NCI-H460 (cell line): ENCODE measurements at regions not wholly inside any gene's neighbourhood (a gene's known extent, or its start where the extent isn't known, plus 50 kb on each side); places are given as distances from the start of the nearest gene placed in this dataset.

Source experiments
- DNase-seq: peaks from one replicate; pipeline ENCODE4 v3.0.0-alpha.2; 2016; ENCODE audit warnings: low read depth; ENCODE audit errors: extremely low read depth

DNA sequence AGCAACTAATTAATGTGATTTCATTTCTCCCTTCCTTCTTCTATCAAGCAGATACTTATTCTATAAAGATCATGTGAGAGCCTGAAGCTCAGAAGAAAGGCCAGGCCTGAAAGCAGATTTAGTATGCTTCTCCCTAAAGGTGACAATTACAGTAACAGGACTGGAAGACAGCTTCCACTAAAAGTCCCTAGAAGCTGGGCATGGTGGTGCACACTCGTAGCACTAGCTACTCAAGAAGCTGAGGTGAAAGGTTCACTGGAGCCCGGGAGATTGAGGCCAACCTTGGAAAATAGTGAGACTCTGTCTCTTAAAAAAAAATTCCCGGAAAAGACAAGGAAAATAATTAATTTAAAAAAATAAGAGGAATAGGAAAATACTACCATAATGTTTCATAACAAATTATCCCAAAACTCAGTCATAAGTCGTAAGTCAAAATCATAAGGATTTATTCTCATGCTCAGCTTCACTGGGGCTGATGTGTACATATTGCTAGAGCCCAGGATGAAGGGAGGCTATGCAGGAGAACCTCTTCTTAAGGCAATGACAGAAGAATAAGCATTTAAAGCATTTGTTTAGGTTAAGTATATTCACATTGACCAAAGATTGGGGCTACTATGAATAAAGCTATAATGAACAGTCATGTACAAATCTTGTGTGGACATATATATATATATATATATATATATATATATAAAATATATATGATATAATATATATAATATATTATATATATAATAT lies 210.8 kb upstream of the SMARCA2 start:
- no peak for DNase-seq

DNA sequence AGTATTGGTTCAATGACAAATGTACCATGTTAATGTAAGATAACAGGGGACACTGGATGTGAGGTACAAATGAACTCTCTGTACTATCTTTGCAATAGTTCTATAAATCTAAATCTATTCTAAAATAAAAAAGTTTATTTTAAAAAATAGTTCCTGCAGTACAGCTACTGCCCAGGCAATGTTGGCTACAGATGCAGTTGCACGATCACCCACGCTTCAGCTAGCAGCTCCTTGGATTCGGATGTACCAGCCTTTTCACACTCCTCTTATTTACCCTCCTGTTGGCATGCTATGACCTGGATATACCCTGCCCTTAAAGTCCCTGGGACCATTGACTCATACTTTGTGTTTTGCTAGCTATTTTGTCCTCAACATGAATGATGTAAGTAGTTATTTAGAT lies 185.4 kb upstream of the SMARCA2 start:
- DNase-seq: no peak

DNA sequence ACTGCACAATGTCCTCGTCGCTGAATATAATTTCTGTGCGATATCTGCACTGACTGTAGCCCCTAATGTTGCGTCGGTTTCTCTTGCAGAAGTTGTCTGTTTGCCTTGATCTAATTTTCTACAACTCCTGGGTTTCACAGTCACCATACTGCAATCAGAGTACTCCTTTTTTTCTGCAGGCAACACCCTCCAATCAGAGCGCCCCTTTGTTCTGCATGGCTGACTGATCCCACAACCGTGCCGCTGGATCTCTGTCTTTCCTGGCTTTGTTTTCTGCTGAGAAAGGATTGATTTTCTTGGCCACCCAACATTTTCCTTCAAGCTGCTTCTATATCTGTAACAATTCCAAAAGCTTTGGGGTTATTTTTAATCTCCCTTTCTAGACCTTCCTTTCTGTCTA lies 182.2 kb upstream of the SMARCA2 start:
- DNase-seq: no peak

DNA sequence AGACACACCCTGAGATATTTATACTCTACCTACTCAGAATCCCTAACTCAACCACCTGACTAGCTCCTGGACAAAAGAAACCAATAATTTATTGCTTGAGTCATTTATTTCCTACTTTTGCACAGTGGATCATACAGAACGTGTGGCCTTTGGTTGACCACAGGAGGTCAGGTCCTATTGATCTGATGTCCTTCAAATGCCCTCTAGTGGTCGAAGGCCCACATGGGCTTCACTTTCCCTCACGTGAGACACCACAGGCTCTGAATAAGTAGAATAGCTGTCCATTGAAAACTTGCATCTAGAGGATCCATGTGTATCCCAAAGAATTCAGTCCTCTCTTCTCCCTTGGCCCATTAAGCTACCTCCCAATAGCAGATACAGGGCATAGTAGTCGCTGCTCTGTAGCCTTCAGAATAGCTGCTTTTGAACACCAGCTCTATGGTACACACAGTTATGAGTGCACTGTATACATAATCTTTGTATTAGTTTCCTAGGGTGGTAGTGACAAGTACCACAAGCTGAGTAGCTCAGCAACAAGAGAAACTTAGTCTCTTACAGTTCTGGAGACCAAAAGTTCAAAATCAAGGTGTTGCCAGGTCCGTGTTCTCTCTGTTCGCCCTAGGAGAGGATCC lies 177.6 kb upstream of the SMARCA2 start:
- peak; percentile 20 for DNase-seq

DNA sequence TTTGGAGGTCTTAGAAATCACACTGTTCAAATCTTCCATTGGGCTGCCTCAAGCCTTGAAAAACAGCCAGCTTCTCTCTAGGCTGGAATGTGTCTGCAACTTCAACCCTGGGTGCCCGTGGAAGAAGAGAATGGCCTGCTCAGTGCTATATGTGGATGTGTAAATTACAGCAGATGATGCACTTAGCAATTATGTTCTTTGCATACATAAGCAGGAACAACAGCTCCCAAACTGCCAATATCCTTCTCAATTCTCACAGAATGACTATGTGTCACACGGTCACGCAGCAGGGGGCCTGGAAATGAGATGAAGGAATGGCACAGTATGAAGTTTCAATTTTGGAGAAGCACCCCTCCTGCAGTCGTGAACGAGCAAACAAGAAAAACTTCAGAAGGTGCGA lies 175.2 kb upstream of the SMARCA2 start:
- DNase-seq: no peak

DNA sequence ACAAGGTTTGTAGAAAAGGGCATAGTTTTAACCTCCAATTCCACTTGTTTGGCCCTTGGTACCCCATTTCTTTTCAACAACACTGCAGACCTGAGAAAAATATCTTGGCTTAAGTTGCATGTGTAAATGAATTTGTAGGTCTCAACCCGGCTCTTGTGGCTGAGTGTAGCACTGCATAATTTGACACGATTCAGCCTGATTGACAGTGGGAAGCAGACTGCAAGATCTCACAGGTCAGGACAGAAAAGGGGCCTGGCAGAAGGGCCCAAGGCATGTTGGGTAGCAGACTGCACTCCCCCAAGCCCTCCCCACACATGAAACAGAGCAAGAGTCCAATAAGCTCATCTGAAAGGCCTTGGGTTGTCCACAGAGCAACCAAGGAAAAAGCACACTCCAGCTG lies 169.7 kb upstream of the SMARCA2 start:
- no peak for DNase-seq

DNA sequence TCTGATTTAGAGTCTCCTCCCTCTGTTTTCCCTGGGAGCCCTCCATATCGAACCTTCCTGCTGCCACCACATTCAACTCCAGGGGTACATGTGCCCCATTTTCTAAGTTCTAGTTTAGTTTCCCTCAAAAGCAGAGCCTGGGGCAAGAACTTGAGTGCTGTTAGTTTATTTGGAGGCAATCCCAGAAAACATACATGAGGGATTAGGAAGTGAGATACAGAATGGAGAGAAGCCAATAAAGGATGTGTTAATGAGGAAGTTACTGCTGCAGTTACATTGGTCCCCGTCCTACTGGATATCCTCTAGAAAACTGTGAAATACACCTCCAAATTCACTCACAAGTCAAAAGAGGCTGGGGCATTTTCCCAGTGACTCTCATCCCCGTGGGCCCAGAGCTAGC lies 159.4 kb upstream of the SMARCA2 start:
- DNase-seq: no peak

DNA sequence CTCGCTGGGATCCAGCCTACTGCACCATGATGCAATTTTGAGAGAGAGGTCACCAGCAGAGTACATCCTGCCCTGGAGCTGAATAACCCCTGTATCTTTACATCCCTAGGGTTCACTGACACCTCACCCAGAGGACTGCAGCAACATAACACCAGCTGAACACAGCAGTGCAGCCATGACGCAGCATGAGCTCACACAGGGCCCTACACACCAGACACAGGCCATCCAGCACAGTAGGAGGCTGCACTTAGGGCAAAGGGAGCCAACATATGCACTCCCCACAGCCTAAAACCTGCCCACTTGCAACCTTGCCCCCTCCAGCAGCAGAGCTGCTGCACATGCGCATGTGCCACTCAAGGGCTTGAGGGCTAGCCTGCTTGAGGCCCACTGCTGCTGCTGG lies 157.3 kb upstream of the SMARCA2 start:
- no peak for DNase-seq

DNA sequence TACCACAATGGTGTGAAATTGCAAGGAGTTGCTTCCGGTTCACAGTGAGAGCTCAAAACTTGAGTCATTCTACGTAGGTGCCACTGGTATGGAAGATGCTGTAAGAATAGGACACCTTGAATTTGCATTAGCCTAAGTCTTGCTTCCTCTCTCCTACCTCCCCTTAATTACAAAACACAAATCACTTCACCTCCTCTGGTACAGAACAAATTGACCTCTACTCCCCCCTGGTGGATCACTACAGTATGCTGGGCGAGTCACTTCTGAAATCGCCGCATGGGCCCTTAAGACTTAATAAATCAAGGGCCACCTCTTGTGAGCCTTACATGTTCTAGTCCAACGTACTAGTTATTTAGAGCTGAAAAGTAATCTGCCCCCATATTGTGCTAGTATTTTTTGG lies 145.3 kb upstream of the SMARCA2 start:
- DNase-seq: peak; percentile 6

DNA sequence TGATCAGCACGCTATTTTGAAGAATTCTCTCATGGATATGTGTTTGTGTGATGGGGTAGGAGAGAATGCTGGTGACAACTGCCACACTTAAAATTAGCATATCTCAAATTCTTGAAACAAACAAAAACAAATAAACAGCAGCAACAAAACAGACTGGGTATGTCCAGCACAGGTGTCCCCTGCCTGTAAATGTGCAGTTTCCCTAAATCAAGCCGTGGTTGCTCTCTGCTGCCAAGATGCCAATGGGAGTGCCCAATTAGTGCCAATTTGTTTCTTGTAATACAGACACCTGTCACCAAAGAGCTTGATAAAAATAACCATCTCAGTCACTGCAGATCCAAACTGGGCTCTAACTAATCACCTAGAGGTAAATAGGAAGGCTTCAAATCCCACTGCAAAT lies 144.2 kb upstream of the SMARCA2 start:
- no peak for DNase-seq

DNA sequence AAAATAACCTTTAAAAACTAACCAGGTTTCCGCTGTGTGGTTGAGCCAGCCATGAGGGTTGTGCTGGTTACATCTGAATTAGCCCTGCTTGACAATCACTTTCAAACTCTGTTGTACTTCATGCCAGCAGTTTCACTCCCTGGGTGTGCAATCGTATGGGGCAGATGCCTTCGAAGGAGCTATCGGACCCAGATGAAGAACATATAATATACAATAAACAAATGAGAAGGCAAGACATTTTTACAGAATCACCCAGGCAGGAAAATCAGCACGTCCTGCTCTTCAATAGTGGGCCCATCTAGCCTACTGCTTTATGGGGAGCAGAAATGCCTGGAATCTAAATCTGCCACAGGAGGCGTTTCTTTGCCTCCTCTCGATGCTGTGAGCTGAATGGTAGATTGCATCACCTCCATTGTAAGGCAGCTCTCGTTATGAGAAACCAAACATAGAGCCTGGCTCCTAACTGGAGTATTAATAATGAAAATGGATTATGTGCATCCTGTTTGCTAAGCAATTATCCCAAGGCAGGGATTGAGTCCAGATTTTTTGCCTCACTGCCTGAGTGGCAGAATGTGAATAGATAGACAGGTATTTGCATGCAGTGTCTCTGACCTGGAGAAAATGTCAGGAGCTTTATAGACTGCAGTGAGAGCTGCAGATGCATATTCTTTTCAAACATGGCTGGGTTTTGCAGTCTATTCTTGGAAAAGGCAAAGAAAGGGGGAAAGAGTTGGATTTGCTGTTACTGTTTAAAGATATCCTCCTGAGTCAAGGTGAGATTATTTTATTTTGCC lies 143.3 kb upstream of the SMARCA2 start:
- peak; percentile 9 for DNase-seq

DNA sequence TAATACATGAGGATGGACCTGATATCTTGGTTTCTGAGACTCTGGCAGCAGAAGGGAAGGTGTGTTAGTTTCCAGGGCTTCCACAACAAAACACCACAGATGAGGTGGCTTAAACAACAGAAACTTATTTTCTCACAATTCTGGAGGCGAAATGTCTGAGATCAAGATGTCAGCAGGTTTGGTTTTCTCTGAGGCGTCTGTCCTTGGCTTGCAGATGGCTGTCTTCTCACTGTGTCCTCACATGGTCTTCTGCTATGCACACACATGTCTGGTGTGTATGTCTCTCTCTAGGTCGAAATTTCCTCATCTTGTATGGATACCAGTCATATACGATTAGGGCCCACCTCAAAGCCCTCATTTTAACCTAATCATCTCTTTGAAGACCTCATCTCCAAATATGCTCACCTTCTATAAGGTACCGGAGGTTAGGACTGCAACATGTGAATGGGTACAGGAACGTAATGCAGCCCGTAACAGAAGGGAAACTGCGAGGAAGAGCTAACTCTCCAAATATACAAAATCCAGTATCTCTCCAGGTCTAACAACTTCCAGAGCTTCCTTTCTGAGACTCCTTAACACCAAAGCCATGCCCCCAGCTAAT lies 139.8 kb upstream of the SMARCA2 start:
- DNase-seq: no peak

DNA sequence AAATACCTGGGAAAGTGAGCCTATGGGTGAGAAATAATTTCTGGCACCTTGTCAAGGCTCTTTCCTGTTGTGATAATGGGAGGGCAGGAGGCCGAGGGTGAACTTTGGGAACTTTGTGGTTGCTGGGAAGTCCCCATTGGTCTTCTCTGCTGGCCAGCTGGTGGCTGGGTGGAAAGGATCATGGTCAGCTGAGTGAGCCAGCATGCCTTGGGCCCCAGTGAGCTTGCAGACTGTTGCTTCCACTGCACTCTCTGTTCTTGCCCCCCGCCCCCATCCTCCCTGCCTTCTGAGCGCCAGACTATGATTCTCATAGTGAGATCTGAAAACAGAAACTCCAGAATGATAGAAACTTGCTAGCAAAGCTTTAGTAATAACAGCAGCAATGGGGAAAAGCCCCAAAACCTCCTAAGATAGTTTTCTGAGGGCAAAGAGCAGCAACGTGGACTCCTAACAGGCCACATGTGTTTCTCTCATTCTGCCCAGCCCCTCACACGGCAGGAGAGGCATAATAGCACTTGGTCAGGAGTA lies 139.2 kb upstream of the SMARCA2 start:
- no peak for DNase-seq

DNA sequence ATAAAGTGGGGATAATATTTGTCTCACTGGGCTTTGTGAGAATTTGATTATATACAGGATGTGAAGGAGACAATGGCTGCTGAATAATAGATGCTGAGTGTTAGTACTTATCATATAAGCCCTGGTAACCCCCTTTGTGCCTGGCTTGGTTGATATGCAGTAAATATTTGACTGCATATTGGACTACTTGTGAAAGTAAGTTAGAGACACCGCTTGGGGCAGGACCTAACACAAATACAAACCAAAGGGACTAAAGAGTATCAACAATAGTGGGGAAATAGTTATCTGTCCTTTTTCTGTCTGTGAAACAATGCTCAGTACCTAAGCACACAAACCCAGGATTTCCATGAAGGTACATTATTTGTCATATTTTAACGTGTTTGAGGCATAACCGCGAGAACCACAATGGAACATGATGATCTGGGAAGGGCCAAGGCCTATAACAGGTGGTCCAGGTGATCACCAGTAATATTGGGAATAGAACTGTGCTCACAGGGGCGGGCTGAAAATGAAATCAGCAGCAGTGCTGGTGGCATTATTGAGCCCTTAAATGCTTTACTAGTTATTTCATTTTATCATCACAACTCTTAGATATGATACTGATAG lies 138.2 kb upstream of the SMARCA2 start:
- no peak for DNase-seq

DNA sequence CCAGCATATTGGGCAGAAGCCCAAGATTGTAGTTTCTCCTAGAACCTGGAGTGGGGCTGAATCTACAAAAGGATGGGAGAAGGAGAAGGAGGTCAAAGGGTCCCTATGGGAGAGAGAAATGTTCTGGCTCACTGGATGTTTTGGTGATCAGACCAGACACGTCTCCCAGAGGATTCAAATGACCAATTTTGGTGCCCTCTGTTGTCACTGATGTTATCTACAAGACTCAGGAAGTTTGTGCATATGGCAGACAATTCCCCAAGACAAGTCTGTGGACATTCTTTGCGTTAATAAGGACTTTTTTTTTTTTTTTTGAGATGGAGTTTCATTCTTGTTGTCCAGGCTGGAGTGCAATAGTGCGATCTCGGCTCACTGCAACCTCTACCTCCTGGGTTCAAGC lies 137.2 kb upstream of the SMARCA2 start:
- DNase-seq: no peak

DNA sequence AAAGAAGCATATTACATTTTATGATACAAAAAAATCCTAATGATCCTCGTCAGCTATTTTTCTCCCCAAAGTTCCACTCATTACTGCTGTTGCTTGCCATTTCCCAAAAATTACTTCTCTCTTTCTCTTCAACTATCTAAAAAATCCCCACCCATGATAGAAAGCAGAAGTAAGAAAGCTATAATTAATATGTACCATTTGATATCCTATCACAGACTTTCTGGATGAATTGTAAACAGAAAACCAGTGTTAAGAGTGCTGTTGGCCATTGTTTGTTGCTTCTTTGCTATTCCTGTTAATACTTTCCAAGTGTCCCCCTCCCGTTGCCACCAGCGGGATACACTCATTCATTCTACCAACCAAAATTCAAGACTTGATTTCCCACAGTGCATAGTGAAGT lies 136.3 kb upstream of the SMARCA2 start:
- DNase-seq: no peak

DNA sequence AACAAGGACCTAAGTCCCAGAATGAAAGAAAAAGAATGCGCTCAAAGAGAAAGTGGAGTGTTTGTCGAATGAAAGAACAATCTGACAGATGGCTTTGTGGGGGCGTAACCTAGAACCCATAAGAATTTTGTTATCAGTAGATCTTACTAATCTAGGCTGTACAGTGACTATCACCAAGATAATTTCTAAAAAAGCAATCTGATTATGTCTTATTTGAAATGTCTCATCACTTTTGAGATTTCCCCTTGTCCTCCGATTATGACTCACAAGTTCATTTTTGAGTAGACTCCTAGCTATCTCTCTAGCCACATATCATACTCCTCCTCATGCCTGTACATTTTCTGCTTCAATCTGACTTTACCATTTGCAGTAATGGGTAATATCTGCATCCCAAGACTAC lies 135.6 kb upstream of the SMARCA2 start:
- no peak for DNase-seq

DNA sequence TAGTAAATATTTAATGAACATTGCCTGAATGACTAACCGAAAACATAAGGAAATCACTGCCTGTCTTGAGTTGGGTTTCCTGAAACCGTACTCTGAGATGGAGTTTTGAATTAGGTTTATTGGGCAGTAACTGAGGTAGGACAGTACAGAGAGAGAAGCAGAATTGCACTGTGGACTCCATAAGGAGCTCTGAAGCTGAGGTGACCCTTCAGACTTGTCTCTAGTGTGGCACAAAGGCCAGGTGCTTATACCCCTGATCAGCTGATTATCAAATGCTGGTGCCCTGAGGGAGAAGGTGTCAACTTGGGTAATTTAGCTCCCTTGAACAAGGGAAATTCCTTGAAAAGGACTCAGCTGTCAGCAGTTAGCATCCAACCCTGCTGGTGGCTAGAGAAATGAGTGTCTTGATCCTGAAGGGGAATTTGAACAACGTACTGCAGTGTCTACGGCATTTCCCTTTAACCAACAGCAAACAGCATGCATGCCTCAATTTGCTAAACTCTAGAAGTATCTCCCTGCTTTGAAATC lies 135.0 kb upstream of the SMARCA2 start:
- no peak for DNase-seq

DNA sequence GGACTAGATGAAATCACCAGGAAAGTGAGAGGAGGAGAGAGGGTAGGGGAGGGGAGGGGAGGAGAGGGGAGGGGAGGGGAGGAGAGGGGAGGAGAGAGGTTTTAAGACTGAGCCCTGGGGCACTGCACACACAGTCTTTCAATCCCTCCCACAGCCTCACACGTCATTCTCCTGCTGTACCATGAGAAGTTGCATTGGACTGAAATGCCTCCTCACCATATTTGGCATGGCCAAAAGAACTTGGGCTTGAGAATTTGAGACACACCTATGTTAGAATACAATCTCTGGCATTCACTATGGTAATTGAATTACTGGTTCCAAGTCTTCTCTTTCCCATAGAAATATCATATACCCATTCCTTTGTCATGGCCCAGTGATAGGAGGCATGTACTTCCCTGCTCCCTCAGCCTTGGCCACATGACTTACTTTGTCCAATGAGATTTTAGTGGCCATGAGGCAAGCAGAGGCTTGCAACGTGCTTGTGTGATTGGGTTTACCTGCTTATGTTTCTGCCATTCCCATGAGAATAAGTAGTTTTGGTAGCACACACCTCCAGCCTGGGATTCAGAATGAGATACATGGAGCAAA lies 133.3 kb upstream of the SMARCA2 start:
- no peak for DNase-seq

DNA sequence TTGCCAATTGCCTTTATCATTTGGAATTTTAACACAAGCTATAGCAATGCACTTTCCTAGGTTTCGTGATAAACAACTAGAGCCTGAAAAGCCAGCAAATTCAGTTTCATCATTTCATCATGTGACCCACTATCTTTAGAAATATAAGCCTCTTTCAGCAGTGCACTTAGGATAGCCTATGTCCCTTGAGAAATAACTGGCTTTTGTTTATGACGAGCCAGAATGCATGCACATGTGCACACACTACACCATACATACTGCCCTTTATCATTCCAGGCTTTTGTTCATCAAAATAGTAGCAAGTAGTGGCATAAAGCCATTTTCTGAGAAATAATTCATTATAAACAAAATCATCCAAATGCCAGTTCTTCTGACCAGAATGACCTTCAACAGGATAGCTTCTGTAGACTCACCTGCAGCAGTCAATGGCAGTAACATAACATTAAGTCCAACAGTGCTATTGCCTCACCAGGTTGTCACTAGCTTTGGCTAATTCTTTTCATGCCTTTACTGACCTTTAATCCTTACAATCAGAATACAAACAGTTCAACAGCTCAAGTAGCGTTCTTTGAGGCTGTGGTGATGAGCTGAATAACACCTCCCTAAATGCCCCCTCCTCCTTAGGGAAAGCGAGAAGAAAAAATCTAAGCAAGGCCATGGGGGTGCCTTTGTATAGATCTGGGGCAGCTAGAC lies 132.3 kb upstream of the SMARCA2 start:
- DNase-seq: no peak
